Vagina (tissue), 2 donors: ENCODE measurements at regions not wholly inside any gene's neighbourhood (a gene's known extent, or its start where the extent isn't known, plus 50 kb on each side); places are given as distances from the start of the nearest gene placed in this dataset.

ENCODE experiments used
- CTCF ChIP-seq, 3 experiments: fragments of 450-650 bp in 2 of 3; fragments of 200-600 bp in 1 of 3; sonication (generic) in 1 of 3; IDR thresholded peaks; one replicate each; pipeline ENCODE4 v1.5.1; 2017 to 2019; ENCODE audit warnings: antibody characterized with exemption in 3 of 3, mild to moderate bottlenecking in 2 of 3, moderate library complexity in 2 of 3
- POLR2A ChIP-seq, 2 donors: fragments of 450-650 bp; IDR thresholded peaks; one replicate each; pipeline ENCODE4 v1.6.1; 2017; ENCODE audit warnings: antibody characterized with exemption in 2 of 2, mild to moderate bottlenecking in 2 of 2, moderate library complexity in 2 of 2

- no peak for TF ChIP-seq POLR2A (IDR thresholded peaks at IDR 0.05)
- no peak for TF ChIP-seq CTCF (IDR thresholded peaks at IDR 0.05)
Measured at GRCh38 chr2:41940745-41941063, 107.1 kb upstream of the PKDCC start.
